G401.6 (cell line): ENCODE measurements at regions not wholly inside any gene's neighbourhood (a gene's known extent, or its start where the extent isn't known, plus 50 kb on each side); places are given as distances from the start of the nearest gene placed in this dataset.
"Not testable (repeated sequence)": the region's sequence is repeated elsewhere in the genome, so short reads cannot be mapped to it uniquely, and the experiment has no call there.

Experiments used
- FAIRE-seq: peaks from 2 replicates; lab custom pipeline; 2012; peaks lifted over from hg19 to GRCh38; lab: Jason Lieb, UNC

DNA sequence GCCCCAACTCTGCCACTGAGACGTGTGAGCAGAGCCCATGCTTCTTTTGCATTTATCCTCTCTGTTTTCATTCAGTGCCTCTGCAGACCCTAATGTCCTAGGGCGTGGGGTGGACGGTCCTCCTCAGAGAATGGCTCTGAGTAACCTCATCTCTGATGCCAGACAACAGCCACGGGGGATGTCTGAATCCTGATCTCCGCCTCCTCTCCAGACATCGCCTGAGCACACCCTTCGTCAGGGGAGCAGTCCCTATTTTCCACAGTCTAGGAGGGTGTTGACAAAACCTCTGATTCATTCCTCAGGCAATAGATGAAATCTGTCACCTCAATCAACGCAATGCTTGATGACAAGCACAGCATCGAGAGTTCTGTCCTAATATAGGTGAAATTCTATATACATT, 109.2 kb upstream of the DYRK2 start:
- FAIRE-seq: no peak

DNA sequence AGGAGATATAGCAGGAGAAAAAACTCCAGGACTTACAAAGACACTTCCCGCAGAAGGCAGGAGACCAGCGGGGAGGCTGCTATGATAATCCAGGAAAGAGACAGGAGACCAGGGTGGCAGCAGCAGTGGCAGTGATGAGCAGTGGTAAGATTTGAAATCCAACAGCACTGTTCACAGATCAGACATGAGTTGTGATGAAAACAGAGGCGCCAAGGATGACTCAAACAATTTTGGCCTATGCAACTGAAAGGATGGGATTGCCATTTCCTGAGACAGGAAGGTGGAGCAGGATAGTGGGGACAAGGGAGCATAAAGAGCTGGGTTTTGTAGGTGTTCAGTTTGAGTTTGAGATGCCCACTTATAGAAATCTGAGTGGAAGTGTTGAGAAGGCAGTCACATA, 108.6 kb upstream of the DYRK2 start:
- no peak for FAIRE-seq

DNA sequence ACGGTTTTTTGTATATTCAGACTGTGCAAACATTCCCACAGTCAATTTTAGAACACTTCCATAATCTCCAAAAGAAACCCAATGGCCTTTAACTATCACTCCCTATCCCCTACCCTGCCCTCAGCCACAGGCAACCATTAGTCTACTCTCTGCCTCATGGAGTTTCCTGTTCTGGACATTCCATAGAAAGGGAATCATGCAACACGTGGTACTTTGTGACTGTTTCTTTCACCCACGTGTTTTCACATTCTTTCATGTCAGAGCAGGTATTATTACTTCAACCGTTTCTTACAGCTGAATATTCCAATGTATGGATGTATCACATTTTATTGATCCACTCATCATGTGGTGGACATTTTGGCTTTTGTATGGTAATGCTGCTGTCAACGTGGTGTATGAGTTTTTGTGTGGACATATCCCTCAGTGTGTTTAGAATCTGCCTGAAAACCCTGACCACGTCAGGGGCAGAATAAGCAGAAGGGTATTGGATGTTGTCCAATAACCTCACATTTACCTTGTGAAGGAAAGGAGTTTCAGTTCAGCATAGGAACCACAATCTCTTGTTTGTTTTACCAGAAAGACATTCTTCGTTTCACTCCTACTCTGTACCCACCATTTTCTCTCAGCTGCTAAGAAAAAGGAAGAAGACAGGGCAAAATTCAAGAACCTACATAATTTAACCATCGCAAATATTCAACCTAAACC, 107.5 kb upstream of the DYRK2 start:
- no peak for FAIRE-seq

DNA sequence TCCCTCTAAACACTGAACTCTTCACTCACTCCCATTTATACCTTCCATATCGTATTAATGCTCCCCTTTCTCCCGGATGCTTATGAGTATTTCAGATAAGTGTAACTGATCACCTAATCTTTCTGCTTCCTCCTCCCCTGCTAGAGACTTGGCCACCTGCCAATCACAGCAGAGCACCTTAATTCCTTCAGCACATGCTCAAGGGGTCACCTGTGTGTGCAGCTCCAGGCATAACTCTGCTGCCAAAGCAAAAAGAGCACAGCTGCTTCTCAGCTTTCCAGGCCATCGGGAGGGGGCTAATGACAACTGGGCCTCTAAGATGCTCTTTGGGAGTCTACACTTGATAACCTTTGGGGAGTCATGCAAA, 106.9 kb upstream of the DYRK2 start:
- no peak for FAIRE-seq

DNA sequence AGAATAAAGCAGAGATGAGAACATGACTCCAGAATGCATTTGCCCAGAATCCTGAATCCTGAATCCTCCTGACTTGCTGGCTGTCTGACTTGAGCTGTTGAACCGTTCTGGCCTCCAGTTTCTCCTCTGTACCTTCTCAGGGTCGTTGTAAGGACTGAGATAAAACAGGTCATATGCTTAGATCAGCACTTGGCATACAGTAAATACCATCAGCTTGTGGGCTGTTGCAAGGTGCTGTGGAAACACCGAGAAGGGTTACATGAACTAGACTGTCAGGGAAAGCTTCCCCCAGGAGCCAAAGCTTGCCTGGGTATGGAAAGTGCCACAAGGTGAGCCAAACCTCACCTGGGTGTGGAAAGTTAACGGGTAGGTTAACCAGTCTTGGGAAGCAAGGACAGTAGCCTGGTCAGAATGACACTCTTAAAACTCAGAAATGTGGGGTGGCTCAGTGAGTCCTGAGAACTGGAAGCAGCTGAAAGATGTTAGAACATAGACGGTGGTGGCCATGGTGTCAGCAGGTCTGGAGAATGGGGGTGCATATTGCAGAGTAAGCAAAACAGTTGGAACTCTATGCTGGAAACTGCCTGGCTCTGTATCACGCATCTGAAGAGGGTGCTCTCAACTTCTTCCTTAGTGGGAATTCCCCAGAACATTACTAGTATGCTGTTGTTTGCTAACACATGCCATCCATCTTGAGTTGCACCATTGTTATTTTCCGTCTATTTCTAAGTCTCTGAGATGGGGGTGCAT, 105.3 kb upstream of the DYRK2 start:
- FAIRE-seq: no peak

DNA sequence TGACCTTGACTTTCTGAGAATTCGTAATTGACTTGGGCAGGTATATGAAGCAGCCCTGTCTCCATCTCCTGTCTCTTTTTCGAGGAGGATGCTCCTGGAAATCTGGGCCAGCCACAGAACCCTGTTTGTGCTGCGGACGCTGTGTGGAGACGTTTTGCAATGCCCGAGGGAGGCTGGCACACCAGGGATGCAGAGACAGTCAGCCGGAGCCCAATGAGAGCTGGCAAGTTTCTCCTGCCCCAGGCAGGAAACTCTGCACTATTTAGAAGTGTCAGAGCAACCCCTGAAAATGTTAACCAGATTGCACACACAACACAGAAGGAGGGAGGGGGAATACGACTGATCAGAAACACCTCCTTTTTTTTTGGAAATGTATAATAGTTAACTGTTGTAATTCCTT, 103.2 kb upstream of the DYRK2 start:
- no peak for FAIRE-seq

DNA sequence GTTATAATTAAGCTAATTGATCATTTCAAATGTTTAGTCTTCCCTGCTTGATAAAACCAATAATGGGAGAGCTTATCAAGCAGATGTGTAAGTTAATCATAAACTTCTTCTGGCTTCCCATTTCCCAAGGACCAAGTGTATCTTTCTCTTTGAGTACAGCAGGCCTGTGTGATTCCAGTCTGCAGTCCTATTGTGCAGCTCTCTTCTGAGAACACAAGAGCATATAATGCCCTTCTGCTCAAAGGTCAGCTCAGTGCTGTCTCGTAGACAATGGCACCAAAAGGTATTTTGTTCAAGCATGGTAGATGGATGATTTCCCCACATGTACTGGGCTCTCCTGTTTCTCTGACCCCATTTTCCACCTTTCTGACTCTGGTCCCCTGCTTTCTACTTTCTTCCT, 101.8 kb upstream of the DYRK2 start:
- no peak for FAIRE-seq

DNA sequence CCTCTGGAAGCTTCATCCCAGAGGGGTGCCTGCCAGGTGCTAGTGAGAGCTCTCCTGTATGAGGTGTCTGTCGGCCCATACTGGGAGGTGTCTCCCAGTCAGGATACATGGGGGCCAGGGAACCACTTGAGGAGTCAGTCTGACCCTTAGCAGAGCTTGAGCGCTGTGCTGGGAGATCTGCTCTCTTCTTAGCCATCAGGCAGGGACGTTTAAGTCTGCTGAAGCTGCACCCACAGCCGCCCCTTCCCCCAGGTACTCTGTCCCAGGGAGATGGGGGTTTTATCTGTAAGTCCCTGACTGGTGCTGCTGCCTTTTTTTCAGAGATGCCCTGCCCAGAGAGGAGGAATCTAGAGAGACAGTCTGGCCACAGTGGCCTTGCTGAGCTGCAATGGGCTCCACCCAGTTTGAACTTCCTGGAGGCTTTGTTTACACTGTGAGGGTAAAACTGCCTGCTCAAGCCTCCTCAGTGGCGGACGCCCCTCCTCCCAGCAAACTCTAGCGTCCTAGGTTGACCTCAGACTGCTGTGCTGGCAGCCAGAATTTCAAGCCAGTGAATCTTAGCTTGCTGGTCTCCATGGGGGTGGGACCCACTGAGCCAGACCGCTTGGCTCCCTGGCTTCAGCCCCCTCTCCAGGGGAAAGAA, 93.3 kb upstream of the DYRK2 start:
- not testable (repeated sequence) for FAIRE-seq

DNA sequence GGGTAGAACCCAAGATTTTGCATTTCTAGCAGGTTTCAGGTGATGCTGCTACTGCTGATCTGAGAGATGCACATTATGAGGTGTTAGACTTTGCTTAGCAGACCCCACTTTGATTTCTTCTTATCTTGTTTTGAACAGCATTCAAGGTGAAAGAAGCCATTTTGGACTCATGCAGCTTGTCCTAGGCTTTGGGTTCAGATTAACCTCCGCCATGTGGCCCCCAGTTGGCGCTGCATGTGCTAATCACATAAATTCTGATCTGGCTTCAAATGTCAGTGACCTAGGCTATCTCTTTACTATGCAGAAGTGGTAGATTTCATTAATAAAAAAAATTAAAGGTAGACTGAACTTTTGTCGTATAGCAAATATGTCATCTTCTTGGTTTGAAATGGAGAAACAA, 89.8 kb upstream of the DYRK2 start:
- no peak for FAIRE-seq

DNA sequence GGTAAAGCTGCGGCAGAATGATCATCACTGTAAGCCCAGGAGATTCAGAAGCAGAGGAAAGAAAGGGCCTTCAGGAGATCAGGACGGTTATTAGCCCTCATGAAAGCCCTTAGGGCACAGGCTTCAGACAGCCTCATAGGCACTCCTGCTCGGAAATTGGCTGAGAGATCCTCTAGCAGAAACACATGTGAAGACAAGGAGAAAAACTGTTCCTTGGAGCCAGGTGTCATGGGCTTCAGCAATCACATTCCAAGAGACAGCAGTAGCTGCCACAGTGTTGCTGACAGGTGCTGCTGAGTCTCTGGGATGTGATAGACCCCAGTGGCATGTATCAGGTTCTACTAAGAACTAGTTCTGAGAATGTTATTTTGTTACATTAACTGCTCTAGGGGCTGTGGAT, 88.8 kb upstream of the DYRK2 start:
- no peak for FAIRE-seq

DNA sequence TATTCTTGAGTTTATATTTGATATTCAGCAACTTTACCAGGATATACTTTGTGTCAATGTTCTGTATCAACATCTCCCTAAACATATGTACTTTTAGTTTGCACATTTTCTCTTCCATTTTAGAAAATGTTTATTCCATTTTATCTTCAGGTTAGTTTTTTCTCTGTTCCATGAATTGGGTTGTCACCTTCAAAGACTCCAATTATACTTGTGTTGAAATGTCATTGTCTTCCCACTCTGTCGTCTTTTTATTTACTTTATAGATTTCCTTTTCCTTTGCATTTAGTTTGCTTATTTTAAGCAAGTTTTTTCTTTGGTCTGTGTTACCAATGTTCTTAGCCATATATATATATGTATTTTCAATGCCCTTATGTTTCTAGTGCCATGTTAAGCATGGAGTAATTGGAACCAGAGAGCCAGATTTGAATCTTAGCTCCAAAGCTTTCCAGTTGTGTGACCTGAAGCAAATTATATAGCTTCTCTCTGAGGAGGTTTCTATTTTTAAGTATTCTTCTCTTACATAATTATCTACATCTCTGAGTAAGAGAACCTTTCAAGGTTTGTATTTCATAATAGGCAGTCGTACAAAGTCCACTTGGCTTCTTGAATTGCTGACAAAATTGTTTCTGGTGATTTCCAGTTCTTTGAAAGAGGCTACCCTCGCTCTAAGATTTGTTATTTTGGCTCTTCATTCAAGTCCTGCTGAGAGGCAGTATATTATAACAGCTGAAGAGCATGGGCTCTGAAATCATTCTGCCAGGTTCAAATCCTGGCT, 85.8 kb upstream of the DYRK2 start:
- no peak for FAIRE-seq

DNA sequence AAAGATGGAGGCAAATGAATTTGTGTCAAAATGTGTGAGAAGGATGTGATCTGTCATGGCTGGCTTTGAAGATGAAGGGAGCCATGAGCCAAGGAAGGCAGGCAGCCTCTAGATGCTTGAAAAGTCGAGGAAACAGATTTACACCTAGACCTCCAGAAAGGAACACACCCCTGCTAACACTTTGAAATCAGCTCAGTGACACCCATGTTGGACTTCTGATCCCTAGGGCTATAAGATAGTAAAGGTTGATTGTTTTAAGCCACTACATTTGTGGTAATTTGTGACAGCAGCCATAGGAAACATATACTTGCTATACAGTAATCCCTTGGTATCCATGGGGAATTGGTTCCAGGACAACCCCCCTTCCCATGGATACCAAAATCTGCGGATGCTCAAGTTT, 80.5 kb upstream of the DYRK2 start:
- FAIRE-seq: no peak

DNA sequence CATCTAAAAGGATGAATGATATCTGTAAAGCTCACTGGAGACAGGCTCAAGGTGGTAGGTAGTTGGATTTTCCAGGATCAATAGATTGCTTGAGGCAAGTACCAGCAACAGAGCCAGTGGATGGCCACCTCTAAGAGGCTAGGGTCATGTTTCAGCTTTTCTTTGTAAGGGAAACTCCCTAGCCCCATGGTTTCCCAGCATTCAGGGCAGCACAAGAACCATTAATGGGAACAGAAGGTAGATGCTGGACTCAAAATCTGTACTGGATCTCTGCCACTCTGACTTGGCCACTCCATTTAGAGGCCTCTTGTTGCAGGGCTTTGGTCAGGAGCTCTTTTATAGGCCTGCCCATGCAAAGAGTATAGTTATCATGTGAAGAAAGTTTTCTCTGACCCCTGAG, 76.1 kb upstream of the DYRK2 start:
- FAIRE-seq: no peak

DNA sequence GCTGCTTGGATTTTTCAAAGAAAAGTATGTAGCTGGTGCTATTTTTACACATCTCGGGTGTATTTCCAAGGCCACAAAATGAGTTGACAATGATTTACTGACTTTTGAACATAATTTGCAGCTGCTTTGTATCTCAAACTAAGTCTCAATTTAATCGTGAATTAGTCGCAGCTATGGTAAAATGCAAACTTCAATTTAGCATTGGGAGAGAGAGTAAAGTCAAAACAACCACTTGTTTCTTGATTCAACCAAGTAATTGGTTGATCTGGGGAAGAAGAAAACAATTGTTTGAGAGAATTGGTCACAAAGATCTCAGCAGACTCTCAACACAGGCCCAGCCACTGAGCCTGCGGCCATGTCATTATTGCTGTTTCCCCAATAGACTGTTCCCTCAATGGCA, 75.0 kb upstream of the DYRK2 start:
- FAIRE-seq: no peak

DNA sequence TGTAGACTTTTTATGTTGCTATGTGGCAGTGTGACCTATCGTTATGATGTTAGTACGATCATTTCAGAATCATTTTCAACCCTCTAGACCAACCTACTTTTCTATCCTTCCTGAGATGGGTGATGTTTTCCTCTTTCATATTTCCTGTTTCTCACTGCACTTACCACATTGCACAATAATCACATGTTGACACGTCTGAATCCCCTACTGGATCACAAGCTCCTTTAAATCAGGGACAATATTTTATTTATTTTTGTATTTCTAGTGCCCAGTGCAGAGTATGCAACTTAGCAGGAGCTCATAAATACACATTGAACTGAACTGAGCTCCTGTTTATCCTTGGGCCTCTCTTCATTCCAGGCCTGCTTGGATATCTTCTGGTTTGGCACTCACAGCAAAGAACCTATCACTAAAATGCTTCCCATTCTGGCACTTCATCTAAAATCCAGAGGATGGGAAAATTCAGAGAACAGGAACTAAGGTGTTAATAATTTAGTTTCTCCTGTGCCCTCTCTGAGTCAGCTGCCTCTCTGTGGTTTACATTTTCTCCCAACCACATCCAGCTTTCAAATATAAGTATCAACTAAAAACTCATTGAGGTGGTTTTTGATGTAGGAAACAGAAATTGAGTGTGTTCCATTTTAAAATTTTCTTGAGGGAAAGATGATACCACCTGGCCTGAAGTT, 69.4 kb upstream of the DYRK2 start:
- FAIRE-seq: no peak

DNA sequence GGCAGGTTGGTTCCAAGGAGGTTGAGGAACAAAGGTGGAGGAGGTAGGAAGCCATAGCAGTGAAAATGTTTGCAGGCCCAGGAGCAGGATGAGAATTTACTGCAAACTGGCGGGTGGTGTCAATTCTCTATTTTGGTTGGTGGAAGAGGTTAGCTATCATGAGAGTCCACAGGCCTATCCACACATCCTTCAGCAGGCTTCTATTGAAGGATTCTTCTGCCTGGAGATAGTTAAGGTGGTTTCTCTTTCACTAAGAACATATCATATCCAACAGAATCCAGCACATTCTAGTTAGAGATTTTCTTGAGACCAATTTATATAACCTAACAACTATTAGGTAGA, 68.9 kb upstream of the DYRK2 start:
- no peak for FAIRE-seq

DNA sequence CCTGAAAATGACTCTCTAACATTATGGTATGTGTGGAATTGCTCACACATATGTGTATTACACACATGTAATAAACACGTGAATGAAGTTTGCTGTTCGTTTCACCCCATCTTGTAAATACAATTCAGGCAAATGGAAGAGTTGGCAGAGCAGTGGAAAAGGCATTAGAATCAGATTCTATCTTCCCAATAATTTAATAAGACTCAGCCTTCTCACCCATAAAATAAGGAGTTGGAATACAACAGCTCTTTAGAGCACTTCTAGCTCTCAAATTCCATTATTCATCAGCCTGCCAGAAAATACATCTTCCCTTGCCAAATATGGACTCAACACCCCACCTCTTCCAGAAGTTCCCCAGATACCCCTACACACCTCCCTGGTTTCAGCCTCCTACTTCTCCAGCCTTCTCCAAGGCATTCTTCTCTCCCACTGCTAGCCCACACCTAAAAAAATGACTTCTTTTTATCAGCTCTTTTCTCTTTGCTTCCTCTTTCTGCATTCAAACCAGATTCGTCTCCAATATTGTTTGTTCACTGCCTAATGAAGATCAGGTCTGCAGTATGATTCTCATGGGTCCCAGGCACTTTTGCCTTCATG, 66.2 kb upstream of the DYRK2 start:
- no peak for FAIRE-seq

DNA sequence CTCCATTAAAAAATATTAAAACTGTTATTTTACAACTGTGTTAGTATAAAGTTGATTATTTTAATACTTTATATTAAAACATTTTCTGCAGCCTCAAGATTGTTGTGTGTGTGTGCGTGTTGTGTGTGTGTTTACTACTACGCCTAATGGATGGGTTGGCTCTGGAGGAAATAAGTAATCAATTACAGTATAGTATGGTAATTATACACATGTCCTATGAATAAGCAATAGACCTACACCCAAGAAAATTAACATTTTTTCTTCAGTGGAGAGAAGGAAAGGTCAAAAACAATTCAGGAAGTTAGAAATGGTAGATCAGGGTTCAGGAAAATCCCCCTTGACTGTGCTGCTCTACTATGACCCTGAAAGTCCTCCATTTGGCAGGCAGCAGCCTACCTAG, 65.7 kb upstream of the DYRK2 start:
- no peak for FAIRE-seq

DNA sequence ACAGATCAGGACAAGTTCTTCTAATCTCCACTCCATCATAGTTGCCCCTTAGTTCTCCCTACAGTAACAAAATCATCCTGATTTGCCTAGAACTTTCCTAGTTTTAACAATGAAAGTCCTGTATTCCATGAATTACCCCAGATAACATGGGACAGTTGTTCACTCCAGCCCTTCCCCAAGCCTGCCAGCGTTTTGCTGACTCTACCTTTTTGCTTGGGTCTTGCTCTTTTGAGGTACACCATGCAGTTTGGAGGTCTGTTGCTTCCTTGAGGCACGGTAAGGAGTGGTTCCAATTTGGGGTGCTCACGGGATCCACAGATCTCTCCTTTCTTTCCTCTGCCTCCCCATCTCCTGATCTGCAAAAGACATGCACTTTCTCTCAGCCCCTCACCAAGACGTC, 61.6 kb upstream of the DYRK2 start:
- no peak for FAIRE-seq

DNA sequence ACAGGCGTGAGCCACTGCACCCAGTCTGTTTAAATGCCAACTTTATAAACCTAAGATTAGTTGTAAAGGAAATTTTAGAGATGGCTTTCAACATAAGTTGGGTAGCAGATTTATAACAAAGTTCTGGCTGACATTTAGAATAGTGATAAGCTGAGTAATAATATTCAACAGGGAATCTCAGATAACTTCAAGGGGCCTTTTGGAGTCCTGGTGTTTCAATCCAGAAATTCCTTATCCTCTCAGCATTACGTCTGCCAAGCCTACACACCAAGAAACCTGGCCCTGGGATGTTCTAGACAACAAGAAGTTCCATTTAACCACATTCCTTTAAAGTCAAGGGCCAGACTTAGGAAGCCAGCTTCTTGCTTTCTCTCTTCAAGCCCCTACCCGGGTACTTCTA, 59.5 kb upstream of the DYRK2 start:
- FAIRE-seq: no peak

DNA sequence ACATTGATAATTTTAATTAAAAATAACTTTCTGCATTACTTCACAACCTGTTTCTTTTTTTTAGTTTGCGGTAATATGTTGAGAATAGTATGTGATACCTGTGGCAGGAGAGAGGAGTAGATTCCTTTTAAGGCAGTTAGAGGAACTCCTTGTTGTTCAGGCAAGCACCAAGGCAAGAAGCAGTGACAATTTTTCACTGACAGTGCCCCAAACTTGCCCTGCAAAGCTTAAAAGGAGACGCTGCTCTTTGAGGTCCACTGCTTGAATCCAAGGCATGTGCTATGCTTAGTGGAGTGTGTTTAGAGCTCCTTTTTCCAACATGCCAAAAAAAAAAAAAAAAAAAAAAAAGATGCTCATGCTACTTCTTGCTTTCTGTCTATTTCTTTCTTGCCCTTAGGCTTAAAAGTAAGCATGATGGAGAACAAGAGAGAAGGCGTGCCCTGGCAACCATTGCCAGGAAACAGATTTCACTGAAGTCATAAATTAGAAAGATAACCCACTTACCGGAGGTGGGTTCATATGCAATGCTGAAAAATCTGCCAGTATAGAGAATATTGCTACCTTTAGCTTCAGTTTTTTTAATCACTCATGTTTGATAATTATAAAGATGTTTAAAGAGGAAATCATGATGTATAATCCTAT, 58.3 kb upstream of the DYRK2 start:
- FAIRE-seq: no peak
